ENCODE measurements at regions not wholly inside any gene's neighbourhood (a gene's known extent, or its start where the extent isn't known, plus 50 kb on each side); places are given as distances from the start of the nearest gene placed in this dataset.
A peak's percentile ranks its signal among the peaks of the same experiment; 100 is the strongest.

GRCh38 chr2:182585430-182585829 is 130.6 kb upstream of the DNAJC10 start:
- ChIA-PET POLR2A (no interaction called here), CTCF (ENCODE audit: low intra/inter-chr PET ratio) (no interaction called here)
- H3K79me2 ChIP-seq (ENCODE audit: control insufficient read depth, insufficient read depth, low read length) = no peaks in the 10 kb centered on the region
- in situ Hi-C loops (cut with MboI) (no loop called here), intact Hi-C loops (cut with micrococcal nuclease) (no loop called here)
- H4K20me1 ChIP-seq (replicated peaks; ENCODE audit: control insufficient read depth, insufficient read depth, low read length) = no peaks in the 10 kb centered on the region
- no TSS peak for BruUV-seq (replicated peaks)
- no peaks in the 10 kb centered on the region for H3K27me3 ChIP-seq (ENCODE audit: control insufficient read depth in 2 of 2, insufficient read depth in 2 of 2, low read length in 2 of 2)
- H3K9me3 ChIP-seq (replicated peaks; ENCODE audit: control insufficient read depth, insufficient read depth, low read depth, low read length) = no peaks in the 10 kb centered on the region
- H3K4me2 ChIP-seq (ENCODE audit: insufficient read depth, low read length) = no peak overlapping the region
- DNase-seq (ENCODE audit: extremely low read depth in 1 of 4, low spot score in 3 of 4) (no peak), ATAC-seq (peak; percentile 65; the same call in 2 of the 3 replicates), FAIRE-seq (no peak)
- no peak overlapping the region for H3K9ac ChIP-seq (ENCODE audit: insufficient read depth in 1 of 2, low read depth in 2 of 2, low read length in 2 of 2)
- no peak overlapping the region for H3K27ac ChIP-seq (ENCODE audit: extremely low read depth, low read depth, low read length)
- no peak overlapping the region for H2AFZ ChIP-seq (ENCODE audit: low read depth, low read length)
- H3K36me3 ChIP-seq (ENCODE audit: control insufficient read depth, insufficient read depth, low read length) = no peaks in the 10 kb centered on the region
- H3K4me1 ChIP-seq (replicated peaks in 1 of 2; ENCODE audit: control insufficient read depth in 2 of 2, insufficient read depth in 2 of 2, low read length in 2 of 2) = no peaks in the 10 kb centered on the region
- no peak overlapping the region for H3K4me3 ChIP-seq
- no peaks in the 10 kb centered on the region for H3K9me1 ChIP-seq (ENCODE audit: control insufficient read depth, insufficient read depth, low read length)
- TF ChIP-seq HOXB6 (CRISPR knock-in tag; IDR thresholded peaks at IDR 0.05; ENCODE audit: borderline replicate concordance) (no peak), TEAD4 (IDR thresholded peaks at IDR 0.05; ENCODE audit: low read length) (no peak), TEAD4 (CRISPR knock-in tag; IDR thresholded peaks at IDR 0.05; ENCODE audit: borderline replicate concordance) (no peak), ARID1B (IDR thresholded peaks at IDR 0.05) (peak; percentile 57), TAF9B (IDR thresholded peaks at IDR 0.05; ENCODE audit: partially characterized antibody) (no peak), EP300 (IDR thresholded peaks at IDR 0.05; ENCODE audit: low read length) (0 out of 2 replicates have a peak, but pooled peaks have one; percentile 13), DPF2 (IDR thresholded peaks at IDR 0.05) (peak; percentile 47; the same call in 1 of the 2 replicates), C11orf30 (IDR thresholded peaks at IDR 0.05; ENCODE audit: low read depth) (peak; percentile 43; the same call in 1 of the 2 replicates), NFE2 (IDR thresholded peaks at IDR 0.05; ENCODE audit: low read depth) (peak; percentile 52), CBX8 (IDR thresholded peaks at IDR 0.05; ENCODE audit: borderline replicate concordance, extremely low read depth, low read depth, low read length, poor library complexity, severe bottlenecking) (no peak)
- WGBS (ENCODE audit: insufficient coverage, low coverage, missing lambda C conversion rate) = 0% methylated on average over 2 of the region's 2 CpGs

Measured in K562 (cell line).